HG03460 (cell line): ENCODE measurements at regions not wholly inside any gene's neighbourhood (a gene's known extent, or its start where the extent isn't known, plus 50 kb on each side); places are given as distances from the start of the nearest gene placed in this dataset.
A peak's percentile ranks its signal among the peaks of the same experiment; 100 is the strongest.

Source experiments
- ATAC-seq: cut with Tn5 transposase; IDR thresholded peaks from one replicate; pipeline ENCODE4 v1.9.1; 2021; ENCODE audit not compliant: unreplicated experiment

GRCh38 chr9:99431103-99431502, 209.0 kb downstream of the SEC61B start:
- ATAC-seq: no peak

GRCh38 chr9:99432075-99432474, 210.0 kb downstream of the SEC61B start:
- ATAC-seq: no peak

GRCh38 chr9:99433095-99433494, 211.0 kb downstream of the SEC61B start:
- ATAC-seq: no peak

GRCh38 chr9:99433555-99433954, 211.5 kb downstream of the SEC61B start:
- ATAC-seq: peak; percentile 99

- no peak for ATAC-seq
These were observed 214.5 kb downstream of the SEC61B start for GRCh38 chr9:99436616-99437015.

DNA sequence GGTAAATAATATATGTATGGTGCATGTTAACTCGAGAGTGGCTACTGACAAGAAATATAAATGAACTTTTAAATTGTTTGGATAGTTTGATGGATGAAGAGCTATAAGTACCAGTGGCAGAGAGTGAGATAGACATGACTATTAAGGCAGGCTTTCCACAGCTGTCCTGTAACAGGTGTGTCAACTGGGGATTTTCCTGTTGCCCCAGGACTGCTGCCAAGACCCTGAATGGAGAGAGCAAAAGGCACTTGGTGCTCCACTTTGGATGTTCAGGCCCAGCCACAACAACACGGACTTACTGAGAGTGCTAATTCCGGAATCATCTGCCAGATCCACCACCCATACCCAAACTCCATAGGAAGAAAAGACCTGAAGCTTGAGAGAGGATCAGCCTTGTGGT, 215.1 kb downstream of the SEC61B start:
- no peak for ATAC-seq

- no peak for ATAC-seq
These were observed 216.5 kb downstream of the SEC61B start for GRCh38 chr9:99438596-99438995.

DNA sequence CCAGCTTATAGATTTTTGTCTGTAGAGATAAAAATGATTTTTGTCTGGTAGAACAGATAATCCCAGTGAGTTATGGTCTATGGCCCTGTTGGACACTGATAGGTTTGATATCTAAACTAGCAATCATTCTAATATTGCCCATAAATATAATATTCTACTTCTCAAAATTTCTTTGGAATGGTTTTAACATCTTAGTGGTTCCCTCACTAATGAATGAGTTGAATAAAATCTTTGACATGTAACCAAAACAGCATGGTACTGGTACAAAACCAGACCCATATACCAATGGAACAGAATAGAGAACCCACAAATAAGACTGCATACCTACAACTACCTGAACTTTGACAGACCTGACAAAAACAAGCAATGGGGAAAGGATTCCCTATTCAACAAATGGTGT, 219.7 kb downstream of the SEC61B start:
- no peak for ATAC-seq

DNA sequence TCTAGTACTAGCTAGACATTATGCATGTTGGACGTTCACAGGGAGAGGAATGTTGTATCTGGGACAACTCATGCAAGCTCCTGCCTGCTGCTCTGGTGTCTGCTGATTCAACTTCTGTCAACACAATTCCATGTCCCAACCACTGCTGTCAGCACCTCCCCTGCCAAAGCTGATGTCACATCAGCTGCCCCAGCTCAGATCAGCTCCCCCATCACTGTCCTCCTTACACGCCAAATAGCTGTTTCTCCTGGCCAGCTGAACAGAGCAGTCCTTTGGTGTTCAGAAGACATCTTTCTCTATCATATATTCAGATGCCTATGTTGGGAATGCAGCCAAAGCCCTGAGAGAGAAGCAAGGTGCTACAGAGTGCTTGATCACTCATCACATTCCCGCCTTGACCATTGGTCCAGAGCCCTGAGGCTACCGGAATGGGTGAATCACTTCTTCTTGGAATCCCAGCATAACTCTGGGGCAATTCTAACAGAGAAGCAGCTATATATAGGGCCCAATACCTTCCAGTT, 223.3 kb downstream of the SEC61B start:
- no peak for ATAC-seq

DNA sequence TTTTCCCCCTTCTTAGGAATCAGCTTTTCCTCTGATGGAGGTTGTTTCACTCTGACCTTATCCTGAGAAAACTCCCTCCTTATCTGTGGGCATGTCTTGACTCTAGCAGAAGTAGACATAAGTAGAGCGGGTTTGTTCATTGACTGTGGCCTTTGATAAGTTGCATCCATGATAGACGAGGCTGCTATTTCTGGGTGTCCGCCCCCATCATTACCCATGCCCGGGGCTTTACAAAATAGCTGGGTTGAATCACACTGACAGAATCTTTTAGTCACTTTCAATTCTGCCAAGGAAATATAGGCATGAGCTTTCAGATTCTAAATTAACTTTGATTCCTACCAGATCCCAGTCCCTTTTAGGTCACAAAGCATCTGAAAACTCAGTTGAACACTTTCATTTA, 223.8 kb downstream of the SEC61B start:
- no peak for ATAC-seq

GRCh38 chr9:99447951-99448350, 225.9 kb downstream of the SEC61B start:
- no peak for ATAC-seq

- ATAC-seq: no peak
These were observed 227.6 kb downstream of the SEC61B start for GRCh38 chr9:99449726-99450125.

GRCh38 chr9:99451112-99451606, 229.1 kb downstream of the SEC61B start:
- no peak for ATAC-seq

GRCh38 chr9:99457406-99457805, 235.3 kb downstream of the SEC61B start:
- ATAC-seq: no peak

GRCh38 chr9:99457981-99458380, 235.9 kb downstream of the SEC61B start:
- ATAC-seq: no peak

GRCh38 chr9:99459919-99460318, 237.8 kb downstream of the SEC61B start:
- no peak for ATAC-seq

GRCh38 chr9:99463131-99463530, 241.0 kb downstream of the SEC61B start:
- no peak for ATAC-seq

DNA sequence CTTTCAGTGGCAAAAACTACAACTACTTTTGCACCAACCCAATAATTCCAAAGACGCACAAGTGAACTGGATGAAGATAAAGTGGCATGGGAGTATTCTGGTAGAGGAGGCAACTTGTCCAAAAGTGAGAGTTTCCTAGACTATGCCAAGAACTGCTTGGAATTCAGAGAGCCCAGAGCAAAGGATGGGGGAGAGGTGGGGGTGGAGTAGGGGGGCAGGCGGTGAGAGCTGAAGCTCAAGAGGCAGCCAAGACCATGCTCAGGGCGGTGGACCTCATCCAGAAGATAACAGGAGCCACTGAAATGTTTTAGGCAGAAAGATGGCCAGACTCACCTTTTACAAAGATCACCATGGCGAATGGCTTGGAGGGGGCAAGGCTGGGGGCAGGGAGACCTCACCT, 242.5 kb downstream of the SEC61B start:
- ATAC-seq: no peak

DNA sequence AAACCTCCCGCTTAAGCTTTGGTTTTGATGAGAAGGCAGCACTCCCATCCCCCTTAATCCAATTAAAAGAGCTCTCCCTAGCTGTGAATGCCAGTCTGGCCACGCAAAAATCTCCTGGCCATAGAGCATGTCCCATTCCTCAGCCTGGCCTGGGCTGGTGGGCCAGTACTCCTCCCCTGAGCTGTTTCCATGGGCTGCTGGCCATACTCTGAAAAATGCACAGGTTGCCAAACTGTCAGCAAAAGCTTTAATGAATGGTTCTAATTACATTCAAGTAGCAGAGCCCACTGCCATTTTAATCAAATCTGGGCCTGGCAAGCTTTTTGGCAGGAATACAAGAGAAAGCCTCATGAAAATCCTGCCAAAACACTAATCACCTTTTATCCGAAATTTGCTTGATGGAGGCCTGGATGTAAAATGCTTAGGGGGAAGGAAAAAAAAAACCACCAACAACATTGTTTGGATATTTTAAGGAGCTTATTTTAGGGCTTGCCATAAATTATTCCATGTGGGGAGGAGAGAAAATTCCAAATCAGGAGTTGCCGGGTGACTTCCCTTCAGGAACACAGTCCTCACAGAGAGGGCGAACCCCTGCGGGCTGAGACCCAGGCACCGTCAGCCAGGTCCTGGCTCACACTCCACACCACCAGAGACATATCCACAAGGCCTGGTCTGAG, 243.3 kb downstream of the SEC61B start:
- no peak for ATAC-seq

DNA sequence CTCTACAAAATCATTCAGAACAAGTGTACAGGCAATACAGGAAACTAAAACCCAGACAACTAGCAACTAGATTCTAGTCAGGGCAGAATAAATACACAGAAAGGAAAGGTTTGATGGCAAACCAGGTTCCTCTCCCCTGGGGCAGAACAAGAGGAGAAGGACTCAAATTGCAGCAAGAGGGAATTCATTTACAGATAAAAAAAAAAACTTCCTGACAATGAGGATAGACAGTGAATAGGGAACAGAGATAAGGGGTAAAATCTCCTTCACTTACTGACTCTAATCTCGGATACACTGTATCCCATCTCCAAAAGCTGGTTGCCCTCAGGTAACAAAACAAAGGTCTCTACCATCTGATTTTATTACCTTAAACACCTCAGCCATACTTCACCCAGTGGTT, 244.0 kb downstream of the SEC61B start:
- ATAC-seq: no peak

GRCh38 chr9:99466781-99467180, 244.7 kb downstream of the SEC61B start:
- no peak for ATAC-seq

GRCh38 chr9:99471033-99471432, 249.0 kb downstream of the SEC61B start:
- no peak for ATAC-seq
